ENCODE measurements at regions not wholly inside any gene's neighbourhood (a gene's known extent, or its start where the extent isn't known, plus 50 kb on each side); places are given as distances from the start of the nearest gene placed in this dataset.
A peak's percentile ranks its signal among the peaks of the same experiment; 100 is the strongest.

GRCh38 chr6:124887872-124888580, 74.2 kb upstream of the RNF217 start:
- no peaks in the 10 kb centered on the region for H3K9me3 ChIP-seq (ENCODE audit: low read depth, low read length, poor library complexity, severe bottlenecking)
- H3K4me3 ChIP-seq (ENCODE audit: low read depth, low read length, poor library complexity, severe bottlenecking) = peak overlapping the region; percentile 2
- BruUV-seq (replicated peaks) = no TSS peak
- TF ChIP-seq EZH2 (IDR thresholded peaks at IDR 0.05; ENCODE audit: borderline replicate concordance, low read depth, low read length, poor library complexity, severe bottlenecking) = no peak
- no peak for TF ChIP-seq CTCF (conservative IDR thresholded peaks at IDR 0.05; ENCODE audit: low read depth, low read length)
- H3K27me3 ChIP-seq (replicated peaks; ENCODE audit: insufficient read depth, low read depth, low read length, poor library complexity) = no peaks in the 10 kb centered on the region
- POLR2A ChIA-PET (ENCODE audit: low non-redundant PET) = no interaction called here
- no peak for DNase-seq (ENCODE audit: low spot score)
- CTCF ChIA-PET = no interaction called here
- H3K36me3 ChIP-seq (ENCODE audit: insufficient read depth, low read length, poor library complexity, severe bottlenecking) = no peaks in the 10 kb centered on the region
- peak overlapping the region; percentile 75 for H3K27ac ChIP-seq (ENCODE audit: low read depth, low read length, poor library complexity, severe bottlenecking)
- intact Hi-C loops (cut with micrococcal nuclease; ENCODE audit: unreplicated experiment) = no loop called here
- H3K4me1 ChIP-seq (ENCODE audit: insufficient read depth, low read length, poor library complexity, severe bottlenecking) = peaks cover 57% of the 10 kb centered on the region

GRCh38 chr6:124888581-124889371, 73.5 kb upstream of the RNF217 start:
- Histone ChIP-seq H3K27ac (ENCODE audit: low read depth, low read length, poor library complexity, severe bottlenecking) (peak overlapping the region; percentile 75), H3K4me3 (ENCODE audit: low read depth, low read length, poor library complexity, severe bottlenecking) (peak overlapping the region; percentile 2), H3K4me1 (ENCODE audit: insufficient read depth, low read length, poor library complexity, severe bottlenecking) (peaks cover 49% of the 10 kb centered on the region), H3K9me3 (ENCODE audit: low read depth, low read length, poor library complexity, severe bottlenecking) (no peaks in the 10 kb centered on the region), H3K27me3 (replicated peaks; ENCODE audit: insufficient read depth, low read depth, low read length, poor library complexity) (no peaks in the 10 kb centered on the region), H3K36me3 (ENCODE audit: insufficient read depth, low read length, poor library complexity, severe bottlenecking) (no peaks in the 10 kb centered on the region)
- intact Hi-C loops (cut with micrococcal nuclease; ENCODE audit: unreplicated experiment) = no loop called here
- ChIA-PET POLR2A (ENCODE audit: low non-redundant PET) (no interaction called here), CTCF (no interaction called here)
- no TSS peak for BruUV-seq (replicated peaks)
- TF ChIP-seq EZH2 (IDR thresholded peaks at IDR 0.05; ENCODE audit: borderline replicate concordance, low read depth, low read length, poor library complexity, severe bottlenecking) (no peak), CTCF (conservative IDR thresholded peaks at IDR 0.05; ENCODE audit: low read depth, low read length) (no peak)
- DNase-seq (ENCODE audit: low spot score) = peak; percentile 55

GRCh38 chr6:124901084-124901483, 61.2 kb upstream of the RNF217 start:
- Histone ChIP-seq H3K4me3 (ENCODE audit: low read depth, low read length, poor library complexity, severe bottlenecking) (no peak overlapping the region), H3K27me3 (replicated peaks; ENCODE audit: insufficient read depth, low read depth, low read length, poor library complexity) (no peaks in the 10 kb centered on the region), H3K4me1 (ENCODE audit: insufficient read depth, low read length, poor library complexity, severe bottlenecking) (no peaks in the 10 kb centered on the region), H3K36me3 (ENCODE audit: insufficient read depth, low read length, poor library complexity, severe bottlenecking) (no peaks in the 10 kb centered on the region), H3K9me3 (ENCODE audit: low read depth, low read length, poor library complexity, severe bottlenecking) (no peaks in the 10 kb centered on the region), H3K27ac (ENCODE audit: low read depth, low read length, poor library complexity, severe bottlenecking) (no peak overlapping the region)
- no peak for TF ChIP-seq CTCF (conservative IDR thresholded peaks at IDR 0.05; ENCODE audit: low read depth, low read length)
- no peak for TF ChIP-seq EZH2 (IDR thresholded peaks at IDR 0.05; ENCODE audit: borderline replicate concordance, low read depth, low read length, poor library complexity, severe bottlenecking)
- ChIA-PET CTCF (no interaction called here), POLR2A (ENCODE audit: low non-redundant PET) (no interaction called here)
- BruUV-seq (replicated peaks) = no TSS peak
- DNase-seq (ENCODE audit: low spot score) = no peak
- intact Hi-C loops (cut with micrococcal nuclease; ENCODE audit: unreplicated experiment) = no loop called here
